Neuronal stem cell (in vitro differentiated cells): ENCODE measurements at regions not wholly inside any gene's neighbourhood (a gene's known extent, or its start where the extent isn't known, plus 50 kb on each side); places are given as distances from the start of the nearest gene placed in this dataset.

Experiments
- DNase-seq: peaks from one replicate; pipeline ENCODE4 v3.0.0-alpha.2; 2013; ENCODE audit warnings: low spot score
- H2AFZ ChIP-seq: one replicate; pipeline ENCODE4 v1.6.1; 2013; ENCODE audit warnings: mild to moderate bottlenecking, low read length, inconsistent platforms
- H2AK5ac ChIP-seq: 2 replicates; pipeline ENCODE4 v1.6.1; 2013; ENCODE audit warnings: low read depth, mild to moderate bottlenecking, inconsistent platforms, low read length, moderate library complexity, mixed read lengths
- H2BK120ac ChIP-seq: 2 replicates; pipeline ENCODE4 v1.6.1; 2013; ENCODE audit warnings: low read depth, mild to moderate bottlenecking, inconsistent platforms, low read length, moderate library complexity, mixed read lengths
- H2BK12ac ChIP-seq: one replicate; pipeline ENCODE4 v1.6.1; 2013; ENCODE audit warnings: low read length, inconsistent platforms
- H2BK15ac ChIP-seq: 2 replicates; pipeline ENCODE4 v1.6.1; 2013; ENCODE audit warnings: mild to moderate bottlenecking, low read length, inconsistent platforms, mixed read lengths
- H2BK5ac ChIP-seq: one replicate; pipeline ENCODE4 v1.6.1; 2013; ENCODE audit warnings: inconsistent platforms, mild to moderate bottlenecking, low read length, moderate library complexity
- H3K14ac ChIP-seq: one replicate; pipeline ENCODE4 v1.6.1; 2013; ENCODE audit warnings: low read length, inconsistent platforms
- H3K18ac ChIP-seq: 2 replicates; pipeline ENCODE4 v1.6.1; 2013; ENCODE audit warnings: low read length, inconsistent platforms
- H3K23ac ChIP-seq: 2 replicates; pipeline ENCODE4 v1.6.1; 2013; ENCODE audit warnings: low read depth, mild to moderate bottlenecking, mixed read lengths, low read length, inconsistent platforms; ENCODE audit not compliant: poor library complexity
- H3K27ac ChIP-seq: replicated peaks from 3 replicates; pipeline ENCODE4 v1.5.1; 2013; ENCODE audit warnings: low read length, inconsistent platforms
- H3K27me3 ChIP-seq, 3 experiments: 2 replicates each; pipeline ENCODE4 v1.6.1; 2013; ENCODE audit warnings: low read length in 3 of 3, mild to moderate bottlenecking in 2 of 3, inconsistent platforms in 1 of 3, low read depth in 1 of 3, mixed read lengths in 1 of 3, moderate library complexity in 1 of 3; ENCODE audit not compliant: control insufficient read depth in 3 of 3, insufficient read depth in 3 of 3
- H3K36me3 ChIP-seq, 2 donors: replicated peaks in 1 of 2; 2 replicates each; pipeline ENCODE4 v1.6.1; 2013; ENCODE audit warnings: low read length in 2 of 2; ENCODE audit not compliant: control insufficient read depth in 2 of 2, insufficient read depth in 2 of 2
- H3K4ac ChIP-seq: 2 replicates; pipeline ENCODE4 v1.6.1; 2013; ENCODE audit warnings: inconsistent platforms, mild to moderate bottlenecking, low read length, moderate library complexity
- H3K4me1 ChIP-seq, 2 donors: 1 replicate in 1 of 2; 2 replicates in 1 of 2; pipeline ENCODE4 v1.6.1; 2013; ENCODE audit warnings: low read length in 2 of 2, low read depth in 1 of 2; ENCODE audit not compliant: control insufficient read depth in 2 of 2, insufficient read depth in 1 of 2
- H3K4me2 ChIP-seq: one replicate; pipeline ENCODE4 v1.6.1; 2013; ENCODE audit warnings: mild to moderate bottlenecking, low read length, inconsistent platforms; ENCODE audit not compliant: insufficient read depth, poor library complexity, severe bottlenecking
- H3K4me3 ChIP-seq, 2 donors: 2 replicates each; pipeline ENCODE4 v1.5.1; 2013; ENCODE audit warnings: low read length in 2 of 2, mild to moderate bottlenecking in 2 of 2, inconsistent platforms in 1 of 2, moderate library complexity in 1 of 2
- H3K79me1 ChIP-seq: one replicate; pipeline ENCODE4 v1.6.1; 2013; ENCODE audit warnings: low read depth, mild to moderate bottlenecking, inconsistent platforms, low read length, moderate library complexity
- H3K9ac ChIP-seq: one replicate; pipeline ENCODE4 v1.6.1; 2013; ENCODE audit warnings: mild to moderate bottlenecking, low read depth, low read length, inconsistent platforms; ENCODE audit not compliant: poor library complexity
- H3K9me3 ChIP-seq, 2 donors: replicated peaks in 1 of 2; 2 replicates each; pipeline versions ENCODE3 to v1.6.1; 2013; ENCODE audit warnings: low read length in 2 of 2, mild to moderate bottlenecking in 2 of 2, inconsistent platforms in 1 of 2, low read depth in 1 of 2, mixed read lengths in 1 of 2, moderate library complexity in 1 of 2; ENCODE audit not compliant: control insufficient read depth in 2 of 2, insufficient read depth in 1 of 2
- H4K8ac ChIP-seq: one replicate; pipeline ENCODE4 v1.6.1; 2013; ENCODE audit warnings: low read depth, mild to moderate bottlenecking, inconsistent platforms, low read length, moderate library complexity
- H4K91ac ChIP-seq: one replicate; pipeline ENCODE4 v1.6.1; 2013; ENCODE audit warnings: low read length, low read depth, mild to moderate bottlenecking, inconsistent platforms; ENCODE audit not compliant: poor library complexity
- WGBS, 2 donors: extraction: QIAGEN DNeasy Blood & Tissue Kit; methylation state at CpG; one replicate each; pipeline ENCODE4 v1.1.7; 2013; ENCODE audit warnings: missing lambda C conversion rate in 2 of 2, mixed read lengths in 1 of 2; ENCODE audit not compliant: insufficient read length in 2 of 2, insufficient replicate concordance in 1 of 2; ENCODE audit errors: extremely low coverage in 2 of 2; 5-methylcytosine and 5-hydroxymethylcytosine counted together

GRCh38 chr5:28567048-28567447 lies 1528.7 kb upstream of the CDH9 start:
- 100% methylated on average over 3 of the region's 6 CpGs; no CpG with 5 or more reads in 1 of the 2 donors for WGBS, 2 donors

GRCh38 chr5:28561522-28561921 lies 1523.1 kb upstream of the CDH9 start:
- Histone ChIP-seq H3K14ac (no peak overlapping the region), H3K18ac (peak overlapping the region; percentile 5), H2AFZ (no peak overlapping the region), H3K9me3 (peaks cover 0 to 6% of the 10 kb centered on the region in 2 donors), H2BK5ac (no peak overlapping the region), H3K23ac (no peak overlapping the region), H3K27ac (no peak overlapping the region), H3K4me2 (no peak overlapping the region), H3K4me1 (no peaks in the 10 kb centered on the region), H3K27me3 (no peaks in the 10 kb centered on the region), H3K4me3 (no peak overlapping the region), H3K36me3 (no peaks in the 10 kb centered on the region), H4K8ac (no peak overlapping the region), H3K9ac (no peak overlapping the region), H2BK120ac (no peak overlapping the region), H4K91ac (no peak overlapping the region), H2AK5ac (no peak overlapping the region), H3K4ac (no peak overlapping the region), H3K79me1 (no peaks in the 10 kb centered on the region), H2BK15ac (no peak overlapping the region), H2BK12ac (no peak overlapping the region)
- no peak for DNase-seq

More at GRCh38 chr5:28567048-28567447, 1528.7 kb upstream of the CDH9 start:
- no peak overlapping the region for H3K4ac ChIP-seq
- H3K27ac ChIP-seq: no peak overlapping the region
- H3K14ac ChIP-seq: no peak overlapping the region
- no peak overlapping the region for H3K23ac ChIP-seq
- H4K8ac ChIP-seq: no peak overlapping the region
- no peak overlapping the region for H3K9ac ChIP-seq
- no peak overlapping the region for H2AFZ ChIP-seq
- no peaks in the 10 kb centered on the region for H3K36me3 ChIP-seq
- H3K18ac ChIP-seq: no peak overlapping the region
- H3K79me1 ChIP-seq: no peaks in the 10 kb centered on the region
- H3K4me3 ChIP-seq: no peak overlapping the region
- H2BK12ac ChIP-seq: no peak overlapping the region
- no peaks in the 10 kb centered on the region for H3K4me1 ChIP-seq
- no peaks in the 10 kb centered on the region for H3K27me3 ChIP-seq
- no peak overlapping the region for H2BK15ac ChIP-seq
- H3K9me3 ChIP-seq: peaks cover 0 to 4% of the 10 kb centered on the region in 2 donors
- no peak overlapping the region for H4K91ac ChIP-seq
- no peak overlapping the region for H2BK5ac ChIP-seq
- no peak overlapping the region for H2AK5ac ChIP-seq
- DNase-seq: no peak
- H3K4me2 ChIP-seq: no peak overlapping the region
- H2BK120ac ChIP-seq: no peak overlapping the region

- Histone ChIP-seq H3K9ac (no peak overlapping the region), H4K8ac (no peak overlapping the region), H3K36me3 (no peaks in the 10 kb centered on the region), H3K4me1 (no peaks in the 10 kb centered on the region), H2BK120ac (no peak overlapping the region), H2BK5ac (no peak overlapping the region), H4K91ac (no peak overlapping the region), H3K14ac (no peak overlapping the region), H3K4me3 (no peak overlapping the region), H3K4ac (no peak overlapping the region), H3K27me3 (no peaks in the 10 kb centered on the region), H3K9me3 (peaks cover 0 to 9% of the 10 kb centered on the region in 2 donors), H2AK5ac (no peak overlapping the region), H3K4me2 (no peak overlapping the region), H3K79me1 (no peaks in the 10 kb centered on the region), H3K27ac (no peak overlapping the region), H3K23ac (no peak overlapping the region), H2AFZ (no peak overlapping the region), H2BK15ac (no peak overlapping the region), H2BK12ac (no peak overlapping the region), H3K18ac (no peak overlapping the region)
- DNase-seq: no peak
- WGBS, 2 donors: no CpG with 5 or more reads among the region's 1 CpG
These were observed 1519.8 kb upstream of the CDH9 start for GRCh38 chr5:28558196-28558595.

GRCh38 chr5:28557114-28557513 lies 1518.7 kb upstream of the CDH9 start:
- H2BK15ac ChIP-seq: no peak overlapping the region
- no peak overlapping the region for H3K27ac ChIP-seq
- peak overlapping the region; percentile 25 for H2AFZ ChIP-seq
- H3K4me3 ChIP-seq: no peak overlapping the region
- no peak overlapping the region for H4K91ac ChIP-seq
- no peaks in the 10 kb centered on the region for H3K36me3 ChIP-seq
- H2BK5ac ChIP-seq: no peak overlapping the region
- no peak overlapping the region for H3K9ac ChIP-seq
- no peak overlapping the region for H3K18ac ChIP-seq
- no peaks in the 10 kb centered on the region for H3K27me3 ChIP-seq
- no peak overlapping the region for H2BK12ac ChIP-seq
- no peaks in the 10 kb centered on the region for H3K4me1 ChIP-seq
- H3K4me2 ChIP-seq: no peak overlapping the region
- H3K9me3 ChIP-seq: peaks cover 0 to 5% of the 10 kb centered on the region in 2 donors
- no peak for DNase-seq
- no peak overlapping the region for H3K14ac ChIP-seq
- H4K8ac ChIP-seq: no peak overlapping the region
- H3K79me1 ChIP-seq: no peaks in the 10 kb centered on the region
- no peak overlapping the region for H2BK120ac ChIP-seq
- no peak overlapping the region for H3K4ac ChIP-seq
- no peak overlapping the region for H2AK5ac ChIP-seq
- H3K23ac ChIP-seq: no peak overlapping the region
